ENCODE measurements at regions not wholly inside any gene's neighbourhood (a gene's known extent, or its start where the extent isn't known, plus 50 kb on each side); places are given as distances from the start of the nearest gene placed in this dataset.
A peak's percentile ranks its signal among the peaks of the same experiment; 100 is the strongest.

- no peaks in the 10 kb centered on the region for H3K9me3 ChIP-seq
- intact Hi-C loops (cut with DNase I) = no loop called here
- no peak overlapping the region for H3K27ac ChIP-seq
- DNase-seq = no peak
- H3K27me3 ChIP-seq = no peaks in the 10 kb centered on the region
- no peak for ATAC-seq
- TF ChIP-seq CTCF (IDR thresholded peaks at IDR 0.05) = no peak
- no peaks in the 10 kb centered on the region for H3K4me1 ChIP-seq
- H3K36me3 ChIP-seq = no peaks in the 10 kb centered on the region
- H3K4me3 ChIP-seq = no peak overlapping the region
Observed at GRCh38 chr3:55283441-55283925, 203.6 kb downstream of the WNT5A start.

GRCh38 chr3:55282994-55283393, 204.1 kb downstream of the WNT5A start:
- H3K9me3 ChIP-seq = no peaks in the 10 kb centered on the region
- no peaks in the 10 kb centered on the region for H3K27me3 ChIP-seq
- no peaks in the 10 kb centered on the region for H3K36me3 ChIP-seq
- H3K27ac ChIP-seq = no peak overlapping the region
- no peak for ATAC-seq
- intact Hi-C loops (cut with DNase I) = no loop called here
- no peak overlapping the region for H3K4me3 ChIP-seq
- no peak for DNase-seq
- H3K4me1 ChIP-seq = no peaks in the 10 kb centered on the region
- TF ChIP-seq CTCF (IDR thresholded peaks at IDR 0.05) = no peak

- TF ChIP-seq CTCF (IDR thresholded peaks at IDR 0.05) = no peak
- Histone ChIP-seq H3K9me3 (no peaks in the 10 kb centered on the region), H3K4me1 (no peaks in the 10 kb centered on the region), H3K27ac (no peak overlapping the region), H3K36me3 (no peaks in the 10 kb centered on the region), H3K4me3 (no peak overlapping the region), H3K27me3 (no peaks in the 10 kb centered on the region)
- ATAC-seq (peak; percentile 58), DNase-seq (no peak)
- intact Hi-C loops (cut with DNase I) = no loop called here
Observed at GRCh38 chr3:55272031-55272645, 215.0 kb downstream of the WNT5A start.

- no peaks in the 10 kb centered on the region for H3K4me1 ChIP-seq
- intact Hi-C loops (cut with DNase I) = no loop called here
Observed at GRCh38 chr3:55271549-55271948, 215.6 kb downstream of the WNT5A start.

GRCh38 chr3:55270976-55271375, 216.1 kb downstream of the WNT5A start:
- intact Hi-C loops (cut with DNase I) = no loop called here
- no peaks in the 10 kb centered on the region for H3K4me1 ChIP-seq

More at GRCh38 chr3:55271549-55271948, 215.6 kb downstream of the WNT5A start:
- Histone ChIP-seq H3K27ac (no peak overlapping the region), H3K27me3 (no peaks in the 10 kb centered on the region), H3K36me3 (no peaks in the 10 kb centered on the region), H3K4me3 (no peak overlapping the region), H3K9me3 (no peaks in the 10 kb centered on the region)
- no peak for DNase-seq
- TF ChIP-seq CTCF (IDR thresholded peaks at IDR 0.05) = no peak
- ATAC-seq = no peak

More at GRCh38 chr3:55270976-55271375, 216.1 kb downstream of the WNT5A start:
- no peaks in the 10 kb centered on the region for H3K9me3 ChIP-seq
- ATAC-seq = no peak
- no peak for DNase-seq
- H3K36me3 ChIP-seq = no peaks in the 10 kb centered on the region
- TF ChIP-seq CTCF (IDR thresholded peaks at IDR 0.05) = no peak
- no peak overlapping the region for H3K27ac ChIP-seq
- no peak overlapping the region for H3K4me3 ChIP-seq
- no peaks in the 10 kb centered on the region for H3K27me3 ChIP-seq
